ENCODE measurements at regions not wholly inside any gene's neighbourhood (a gene's known extent, or its start where the extent isn't known, plus 50 kb on each side); places are given as distances from the start of the nearest gene placed in this dataset.
"Not testable (repeated sequence)": the region's sequence is repeated elsewhere in the genome, so short reads cannot be mapped to it uniquely, and the experiment has no call there.

DNA sequence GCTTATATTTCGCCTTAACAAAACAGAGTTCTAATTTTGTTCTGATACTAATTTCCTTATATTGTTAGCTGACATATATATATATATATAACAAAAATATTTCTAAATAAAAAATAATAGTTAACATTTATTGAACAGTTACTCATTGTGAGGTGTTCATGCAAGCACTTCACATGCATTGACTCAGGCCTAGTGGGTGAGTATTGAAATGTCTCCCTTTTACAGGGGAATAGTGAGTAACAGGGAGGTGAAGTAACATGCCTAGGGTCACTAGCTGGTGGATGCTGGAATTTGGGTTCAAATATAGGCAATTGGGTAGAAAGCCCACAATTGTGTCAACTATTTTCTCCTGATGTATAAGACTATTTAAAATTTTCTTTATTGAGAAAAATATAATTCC is 102.6 kb upstream of the ZPLD1 start:
- no peak for DNase-seq

- no peak for DNase-seq
These were observed 101.9 kb upstream of the ZPLD1 start for GRCh38 chr3:102332934-102333333.

GRCh38 chr3:102336130-102336529 is 98.7 kb upstream of the ZPLD1 start:
- DNase-seq = no peak

DNA sequence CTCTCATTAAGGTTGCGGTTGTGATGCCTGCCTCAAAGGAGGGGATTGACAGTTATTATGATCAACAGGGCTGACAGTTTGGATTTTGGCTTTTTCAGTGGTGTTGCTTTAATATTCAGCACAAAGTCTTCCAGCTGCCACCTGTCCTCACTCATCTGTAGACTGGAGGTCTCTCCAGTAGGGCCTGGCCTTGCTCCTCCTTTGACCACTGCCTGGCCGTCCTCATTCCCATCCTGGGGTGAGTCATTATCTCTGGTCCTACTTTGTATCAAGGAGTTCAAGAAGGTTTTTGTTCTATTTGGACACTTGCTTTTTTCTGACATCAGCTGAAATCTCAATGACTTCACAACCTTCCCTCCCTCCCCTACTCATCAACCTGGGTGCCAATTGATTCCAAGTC is 95.1 kb upstream of the ZPLD1 start:
- no peak for DNase-seq

- DNase-seq = no peak
These were observed 87.9 kb upstream of the ZPLD1 start for GRCh38 chr3:102346897-102347296.

DNA sequence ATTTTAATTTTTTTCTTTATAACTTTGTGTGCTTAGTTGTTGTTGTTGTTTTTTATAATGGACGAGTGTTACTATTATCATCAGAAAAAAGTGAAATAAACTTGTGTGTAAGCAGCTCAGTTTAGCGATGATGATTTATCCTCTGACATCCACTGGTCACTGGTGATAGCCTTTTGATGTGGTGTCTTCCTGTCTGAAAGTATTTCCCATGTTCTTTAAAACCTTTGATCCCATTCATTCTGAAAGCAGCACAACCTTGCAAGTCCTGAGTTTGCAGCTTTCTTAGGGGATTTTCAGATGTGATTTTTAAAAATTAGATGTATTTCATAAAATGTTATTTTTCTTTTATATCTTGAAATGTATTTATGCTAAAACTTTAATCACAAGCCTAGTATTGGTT is 85.9 kb upstream of the ZPLD1 start:
- no peak for DNase-seq

DNA sequence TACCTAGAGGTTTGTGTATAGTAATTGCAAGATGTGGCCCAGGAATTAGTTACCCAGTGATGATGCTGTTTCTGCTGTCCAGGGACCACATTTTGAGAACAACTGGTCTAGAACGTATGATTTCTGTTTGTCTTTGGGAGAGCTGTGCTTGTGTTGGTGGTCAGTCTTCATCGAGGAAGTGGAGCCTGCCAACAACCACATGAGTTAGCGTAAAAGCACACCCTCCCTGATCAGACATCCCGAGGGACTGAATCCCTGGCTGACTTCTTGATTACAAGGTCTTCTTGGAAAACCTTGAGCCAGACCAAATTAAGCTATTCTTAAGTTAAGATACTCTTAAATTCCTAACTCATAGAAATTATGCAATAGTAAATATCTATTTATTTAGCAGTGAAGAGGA is 81.7 kb upstream of the ZPLD1 start:
- no peak for DNase-seq

DNA sequence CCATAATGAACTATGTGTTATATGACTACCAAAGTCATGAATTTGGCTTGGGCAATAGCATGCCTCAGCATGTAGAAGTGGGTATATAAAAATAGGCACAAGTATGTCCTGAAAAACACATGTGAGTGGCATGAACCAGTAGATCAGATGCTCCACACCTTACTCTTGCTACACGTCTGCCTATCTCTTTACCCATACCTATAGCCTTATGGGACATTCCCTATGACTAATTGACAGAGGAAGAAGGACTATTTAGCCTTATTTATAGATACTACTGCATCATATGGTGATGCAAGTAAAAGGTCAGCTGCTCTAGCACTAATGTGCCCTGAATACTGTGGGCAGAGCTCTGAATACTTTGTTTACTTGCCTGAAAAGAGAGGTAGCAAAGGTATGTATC is 81.0 kb upstream of the ZPLD1 start:
- no peak for DNase-seq

- no peak for DNase-seq
These were observed 79.8 kb upstream of the ZPLD1 start for GRCh38 chr3:102354818-102355515.

DNA sequence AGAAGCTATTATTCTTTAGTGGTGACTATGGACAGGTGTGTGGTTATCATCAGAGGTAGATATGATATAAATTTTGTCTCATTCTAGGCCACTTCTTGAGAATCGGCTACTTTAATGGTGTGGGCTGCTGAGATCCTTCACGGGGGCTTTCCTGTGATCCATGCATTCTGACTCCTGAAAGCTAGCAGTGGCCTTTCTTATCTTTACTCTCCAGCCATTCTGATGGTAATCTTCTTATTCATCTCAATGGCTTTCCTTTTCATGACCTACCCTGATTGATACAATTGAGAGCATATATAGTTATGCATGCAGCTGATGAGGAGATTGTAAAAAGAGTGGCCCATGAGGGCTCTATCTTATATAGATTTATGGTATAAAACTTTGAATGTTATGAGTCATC is 78.3 kb upstream of the ZPLD1 start:
- no peak for DNase-seq

DNA sequence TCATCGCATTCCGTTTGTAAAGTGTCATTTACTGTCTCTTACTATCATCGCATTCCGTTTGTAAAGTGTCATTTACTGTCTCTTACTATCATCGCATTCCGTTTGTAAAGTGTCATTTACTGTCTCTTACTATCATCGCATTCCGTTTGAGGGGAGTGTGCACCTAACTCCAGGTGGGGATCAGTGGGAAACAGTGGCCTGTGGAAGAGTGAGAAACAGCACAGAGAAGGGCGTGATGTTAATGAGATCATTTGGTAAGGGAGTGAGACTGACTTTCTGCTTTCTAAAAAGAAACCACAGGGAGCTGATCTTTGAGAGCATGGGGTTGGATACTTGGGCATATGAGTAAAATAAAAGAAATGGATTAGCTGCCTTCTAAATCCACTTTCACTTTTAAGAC is 77.5 kb upstream of the ZPLD1 start:
- not testable (repeated sequence) for DNase-seq

DNA sequence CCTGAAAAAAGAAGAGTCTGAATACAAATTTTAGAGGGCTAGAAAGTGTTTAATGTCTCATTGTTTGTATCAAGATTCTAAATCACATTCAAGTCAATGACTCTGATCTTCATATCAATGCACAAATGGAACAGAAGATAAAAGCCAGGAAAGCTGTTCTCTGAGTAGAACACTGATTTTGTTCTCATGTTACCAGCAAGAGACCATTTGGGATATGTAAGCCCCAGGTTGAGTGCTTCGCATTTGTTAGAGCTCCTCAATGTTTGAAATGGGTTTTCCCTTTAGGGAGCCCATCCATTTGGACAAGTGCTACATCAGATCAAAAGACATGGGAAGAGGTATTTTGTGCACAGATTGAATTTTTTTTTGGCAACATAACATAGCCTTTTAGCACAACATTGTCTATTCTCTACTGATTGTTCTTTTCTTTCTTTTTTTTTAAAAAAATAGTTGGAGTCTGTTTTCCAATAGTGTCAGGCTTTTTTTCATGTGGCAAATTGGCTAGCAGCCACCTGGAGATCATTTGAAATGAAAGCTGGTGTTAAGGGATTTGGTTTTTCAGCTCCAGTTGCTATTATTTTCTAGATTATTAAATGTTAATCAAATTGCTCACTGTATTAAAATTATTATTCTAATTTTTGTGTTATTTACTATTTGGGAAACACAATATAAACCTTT is 74.5 kb upstream of the ZPLD1 start:
- DNase-seq = no peak

- peak; percentile 66 for DNase-seq
These were observed 73.7 kb upstream of the ZPLD1 start for GRCh38 chr3:102361101-102361500.

DNA sequence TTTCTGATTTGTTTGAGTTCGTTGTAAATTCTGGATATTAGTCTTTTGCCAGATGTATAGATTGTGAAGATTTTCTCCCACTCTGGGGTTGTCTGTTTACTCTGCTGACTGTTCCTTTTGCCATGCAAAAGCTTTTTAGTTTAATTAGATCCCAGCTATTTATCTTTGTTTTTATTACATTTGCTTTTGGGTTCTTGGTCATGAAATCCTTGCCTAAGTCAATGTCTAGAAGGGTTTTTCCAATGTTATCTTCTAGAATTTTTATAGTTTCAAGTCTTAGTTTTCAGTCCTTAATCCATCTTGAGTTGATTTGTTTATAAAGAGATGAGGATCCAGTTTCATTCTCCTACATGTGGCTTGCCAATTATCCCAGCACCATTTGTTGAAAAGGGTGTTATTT is 68.7 kb upstream of the ZPLD1 start:
- DNase-seq = not testable (repeated sequence)

DNA sequence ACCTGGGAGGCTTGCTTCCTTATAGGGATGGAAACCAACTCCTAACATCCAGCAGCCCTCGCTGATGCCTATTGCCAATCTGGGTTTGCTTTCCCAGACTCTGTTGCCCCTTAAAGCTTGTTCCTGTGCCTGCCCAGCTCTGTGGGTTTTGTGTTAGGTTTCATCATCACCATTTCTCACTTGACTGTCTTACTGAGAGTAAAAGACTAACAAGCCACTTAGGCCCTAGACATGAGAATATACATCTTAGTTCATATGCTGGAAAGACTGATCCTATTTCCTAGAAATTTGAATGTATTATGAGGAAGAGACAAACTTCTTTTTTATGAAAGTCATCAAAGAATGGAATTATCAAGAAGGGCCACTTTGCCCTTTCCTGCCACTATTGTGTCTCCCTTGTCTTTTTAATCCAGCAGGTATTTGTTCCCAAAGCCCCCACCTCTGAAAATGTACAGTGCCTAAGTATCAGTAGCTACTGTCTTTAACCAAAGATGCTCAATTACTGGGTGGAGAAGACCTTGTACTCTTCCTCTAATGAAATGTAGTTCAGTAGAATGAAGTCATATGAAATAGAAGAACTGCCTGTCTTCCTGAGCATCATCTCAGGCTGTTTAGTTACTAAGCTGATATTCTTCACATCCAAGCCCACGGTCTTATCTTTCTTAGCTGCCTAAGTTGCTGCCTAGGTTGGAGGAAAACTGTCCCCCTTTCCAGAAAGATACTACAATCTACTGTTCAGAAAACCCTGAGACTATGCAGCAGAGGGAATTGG is 59.8 kb upstream of the ZPLD1 start:
- no peak for DNase-seq

DNA sequence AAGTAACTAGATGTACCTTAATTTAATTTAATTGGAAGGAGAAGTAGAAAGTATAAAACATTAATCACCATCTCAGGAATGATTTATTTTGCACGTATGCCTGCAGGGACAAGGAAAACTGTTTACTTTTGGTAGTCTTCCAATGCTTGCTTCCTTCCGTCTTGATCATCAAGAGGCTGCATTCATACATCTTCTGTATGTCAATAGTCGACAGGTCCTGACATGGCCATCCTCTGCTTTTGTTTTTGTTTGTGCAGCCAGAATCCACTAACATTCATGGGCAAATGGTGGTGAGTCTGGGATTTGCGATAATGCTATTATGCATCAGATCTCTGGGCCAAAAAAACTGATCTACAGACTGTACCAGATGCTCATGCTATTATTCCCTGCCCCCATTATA is 56.6 kb upstream of the ZPLD1 start:
- DNase-seq = no peak

DNA sequence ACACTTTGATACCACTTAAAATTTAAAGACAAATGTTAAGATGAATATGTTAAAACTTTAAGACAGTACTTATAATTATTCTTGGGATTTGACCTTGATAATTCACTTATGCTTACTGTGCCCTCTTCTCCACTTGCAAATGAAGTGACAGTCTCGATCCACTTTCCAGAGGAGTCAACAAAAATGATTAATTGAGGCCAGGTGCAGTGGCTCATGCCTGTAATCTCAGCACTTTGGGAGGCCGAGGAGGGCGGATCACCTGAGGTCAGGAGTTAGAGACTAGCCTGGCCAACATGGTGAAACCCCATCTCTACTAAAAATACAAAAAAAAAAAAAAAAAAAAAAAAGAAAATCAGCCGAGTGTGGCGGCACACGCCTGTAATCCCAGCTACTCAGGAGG is 52.6 kb upstream of the ZPLD1 start:
- not testable (repeated sequence) for DNase-seq
